NCI-H2171 treated with DMSO at 0.1 percent for 48 hours (cell line): ENCODE measurements at regions not wholly inside any gene's neighbourhood (a gene's known extent, or its start where the extent isn't known, plus 50 kb on each side); places are given as distances from the start of the nearest gene placed in this dataset.
"Not testable (repeated sequence)": the region's sequence is repeated elsewhere in the genome, so short reads cannot be mapped to it uniquely, and the experiment has no call there.

Experiments
- DNase-seq: peaks from one replicate; lab custom pipeline; 2025; lab: John Stamatoyannopoulos, UW

- no peak for DNase-seq
These were observed 60.2 kb downstream of the THNSL1 start for GRCh38 chr10:25076506-25077177.

GRCh38 chr10:25078658-25079431 is 62.4 kb downstream of the THNSL1 start:
- DNase-seq, result no peak

- DNase-seq, result peak; percentile 57
These were observed 64.6 kb downstream of the THNSL1 start for GRCh38 chr10:25080880-25081581.

GRCh38 chr10:25082276-25083204 is 66.1 kb downstream of the THNSL1 start:
- DNase-seq, result no peak

- no peak for DNase-seq
These were observed 67.2 kb downstream of the THNSL1 start for GRCh38 chr10:25083546-25084111.

- no peak for DNase-seq
These were observed 68.0 kb downstream of the THNSL1 start for GRCh38 chr10:25084447-25084846.

- DNase-seq, result no peak
These were observed 78.2 kb downstream of the THNSL1 start for GRCh38 chr10:25094590-25094989.

- no peak for DNase-seq
These were observed 77.0 kb upstream of the GPR158 start for GRCh38 chr10:25097669-25098411.

GRCh38 chr10:25100141-25100540 is 74.7 kb upstream of the GPR158 start:
- no peak for DNase-seq

GRCh38 chr10:25101461-25102146 is 73.2 kb upstream of the GPR158 start:
- DNase-seq, result no peak

GRCh38 chr10:25102147-25102822 is 72.5 kb upstream of the GPR158 start:
- DNase-seq, result no peak

GRCh38 chr10:25103703-25104102 is 71.1 kb upstream of the GPR158 start:
- DNase-seq, result no peak

GRCh38 chr10:25104441-25104840 is 70.4 kb upstream of the GPR158 start:
- DNase-seq, result no peak

GRCh38 chr10:25105262-25105661 is 69.5 kb upstream of the GPR158 start:
- DNase-seq, result no peak

- DNase-seq, result no peak
These were observed 69.0 kb upstream of the GPR158 start for GRCh38 chr10:25105743-25106260.

GRCh38 chr10:25107756-25108155 is 67.0 kb upstream of the GPR158 start:
- no peak for DNase-seq

GRCh38 chr10:25109896-25110295 is 64.9 kb upstream of the GPR158 start:
- not testable (repeated sequence) for DNase-seq

GRCh38 chr10:25112016-25112415 is 62.8 kb upstream of the GPR158 start:
- no peak for DNase-seq
